SH-SY5Y (cell line): ENCODE measurements at regions not wholly inside any gene's neighbourhood (a gene's known extent, or its start where the extent isn't known, plus 50 kb on each side); places are given as distances from the start of the nearest gene placed in this dataset.

ENCODE experiments used
- GATA2 ChIP-seq: IDR thresholded peaks from 2 replicates; pipeline ENCODE4 v1.6.1; 2011; ENCODE audit warnings: mild to moderate bottlenecking, low read depth, low read length
- GATA3 ChIP-seq: IDR thresholded peaks from 2 replicates; pipeline ENCODE4 v1.6.1; 2011; ENCODE audit warnings: low read depth, mild to moderate bottlenecking, low read length, moderate library complexity

- TF ChIP-seq GATA2 (no peak), GATA3 (no peak)
These were observed 503.6 kb upstream of the TNP1 start for GRCh38 chr2:217363470-217363869.
